H9 (cell line): ENCODE measurements at regions not wholly inside any gene's neighbourhood (a gene's known extent, or its start where the extent isn't known, plus 50 kb on each side); places are given as distances from the start of the nearest gene placed in this dataset.
"Not testable (repeated sequence)": the region's sequence is repeated elsewhere in the genome, so short reads cannot be mapped to it uniquely, and the experiment has no call there.

Experiments used
- DNase-seq: peaks from one replicate; pipeline ENCODE4 v3.0.0-alpha.2; 2017
- H2AFZ ChIP-seq: one replicate; pipeline ENCODE4 v1.6.1; 2013; ENCODE audit warnings: mild to moderate bottlenecking, low read length, control low read depth, moderate library complexity
- H2AK5ac ChIP-seq: 2 replicates; pipeline ENCODE4 v1.6.1; 2013; ENCODE audit warnings: low read length, control low read depth, mixed read lengths; ENCODE audit not compliant: insufficient read length
- H2BK120ac ChIP-seq: one replicate; pipeline ENCODE4 v1.6.1; 2013; ENCODE audit warnings: low read depth, mild to moderate bottlenecking, low read length, control low read depth, inconsistent platforms; ENCODE audit not compliant: poor library complexity, severe bottlenecking
- H2BK12ac ChIP-seq: 2 replicates; pipeline ENCODE4 v1.6.1; 2013; ENCODE audit warnings: low read length, control low read depth, mixed read lengths, low read depth; ENCODE audit not compliant: insufficient read length
- H2BK15ac ChIP-seq: 2 replicates; pipeline ENCODE4 v1.6.1; 2013; ENCODE audit warnings: low read depth, low read length, control low read depth
- H2BK20ac ChIP-seq: one replicate; pipeline ENCODE4 v1.6.1; 2013; ENCODE audit warnings: low read depth, mild to moderate bottlenecking, low read length, control low read depth, inconsistent platforms; ENCODE audit not compliant: poor library complexity, severe bottlenecking
- H2BK5ac ChIP-seq: 2 replicates; pipeline ENCODE4 v1.6.1; 2013; ENCODE audit warnings: low read length, control low read depth, mixed read lengths; ENCODE audit not compliant: insufficient read length
- H3K14ac ChIP-seq: 2 replicates; pipeline ENCODE4 v1.6.1; 2013; ENCODE audit warnings: low read length, control low read depth; ENCODE audit not compliant: insufficient read depth
- H3K18ac ChIP-seq: 2 replicates; pipeline ENCODE4 v1.6.1; 2013; ENCODE audit warnings: low read depth, mild to moderate bottlenecking, mixed read lengths, low read length, control low read depth; ENCODE audit not compliant: insufficient read length
- H3K23ac ChIP-seq: 2 replicates; pipeline ENCODE4 v1.6.1; 2013; ENCODE audit warnings: low read length, control low read depth, mixed read lengths, low read depth; ENCODE audit not compliant: insufficient read length
- H3K23me2 ChIP-seq: 2 replicates; pipeline ENCODE4 v1.6.1; 2013; ENCODE audit warnings: low read depth, mild to moderate bottlenecking, mixed read lengths, low read length, control low read depth; ENCODE audit not compliant: insufficient read length, poor library complexity, severe bottlenecking
- H3K27ac ChIP-seq: 2 replicates; pipeline ENCODE4 v1.5.1; 2013; ENCODE audit warnings: low read length, control low read depth, mixed read lengths, low read depth; ENCODE audit not compliant: insufficient read length
- H3K27me3 ChIP-seq: 2 replicates; pipeline ENCODE4 v1.6.1; 2013; ENCODE audit warnings: low read length, control low read depth, inconsistent platforms; ENCODE audit not compliant: insufficient read depth
- H3K4ac ChIP-seq: 2 replicates; pipeline ENCODE4 v1.6.1; 2013; ENCODE audit warnings: low read depth, mild to moderate bottlenecking, control low read depth, inconsistent platforms, low read length, moderate library complexity
- H3K4me1 ChIP-seq: 2 replicates; pipeline ENCODE4 v1.6.1; 2013; ENCODE audit warnings: low read length, control low read depth, inconsistent platforms; ENCODE audit not compliant: insufficient read depth
- H3K4me2 ChIP-seq: 2 replicates; pipeline ENCODE4 v1.6.1; 2013; ENCODE audit warnings: low read length, control low read depth, mixed read lengths; ENCODE audit not compliant: insufficient read length, insufficient read depth
- H3K56ac ChIP-seq: 2 replicates; pipeline ENCODE4 v1.6.1; 2013; ENCODE audit warnings: low read depth, mild to moderate bottlenecking, mixed read lengths, low read length, control low read depth; ENCODE audit not compliant: insufficient read length
- H3K79me1 ChIP-seq: 2 replicates; pipeline ENCODE4 v1.6.1; 2013; ENCODE audit warnings: low read depth, mild to moderate bottlenecking, moderate library complexity, low read length, control low read depth, inconsistent platforms; ENCODE audit not compliant: insufficient read depth, poor library complexity, severe bottlenecking
- H3K79me2 ChIP-seq: 2 replicates; pipeline ENCODE4 v1.6.1; 2013; ENCODE audit warnings: low read length, control low read depth, inconsistent platforms; ENCODE audit not compliant: insufficient read depth
- H3K9ac ChIP-seq: 2 replicates; pipeline ENCODE4 v1.6.1; 2013; ENCODE audit warnings: low read length, control low read depth, mixed read lengths; ENCODE audit not compliant: insufficient read length; ENCODE audit errors: extremely low read depth
- H3K9me3 ChIP-seq: one replicate; pipeline ENCODE4 v1.6.1; 2013; ENCODE audit warnings: low read depth, low read length, inconsistent platforms; ENCODE audit not compliant: control insufficient read depth
- H3T11ph ChIP-seq: one replicate; pipeline ENCODE4 v1.6.1; 2013; ENCODE audit warnings: mild to moderate bottlenecking, low read length, control low read depth, inconsistent platforms
- H4K20me1 ChIP-seq: one replicate; pipeline ENCODE4 v1.6.1; 2013; ENCODE audit not compliant: control insufficient read depth, insufficient read length, insufficient read depth
- H4K5ac ChIP-seq: 2 replicates; pipeline ENCODE4 v1.6.1; 2013; ENCODE audit warnings: low read depth, mild to moderate bottlenecking, mixed read lengths, low read length, control low read depth; ENCODE audit not compliant: insufficient read length
- H4K8ac ChIP-seq: replicated peaks from 2 replicates; pipeline ENCODE4 v1.6.1; 2013; ENCODE audit warnings: low read length, control low read depth, mixed read lengths, low read depth; ENCODE audit not compliant: insufficient read length
- H4K91ac ChIP-seq: 2 replicates; pipeline ENCODE4 v1.6.1; 2013; ENCODE audit warnings: low read depth, mild to moderate bottlenecking, moderate library complexity, mixed read lengths, low read length, control low read depth; ENCODE audit not compliant: insufficient read length
- H3K27ac Mint-ChIP-seq, 3 experiments: 2 replicates in 2 of 3; 3 replicates in 1 of 3; pipeline ENCODE4 v1.8.0; 2020 to 2021; ENCODE audit warnings: mixed read lengths in 3 of 3, mild to moderate bottlenecking in 1 of 3, moderate library complexity in 1 of 3
- H3K27me3 Mint-ChIP-seq: 2 replicates; pipeline ENCODE4 v1.8.0; 2021; ENCODE audit warnings: low read depth, mild to moderate bottlenecking, moderate library complexity, mixed read lengths
- H3K36me3 Mint-ChIP-seq, 3 experiments: 2 replicates in 2 of 3; 3 replicates in 1 of 3; pipeline ENCODE4 v1.8.0; 2020 to 2021; ENCODE audit warnings: low read depth in 3 of 3, mixed read lengths in 3 of 3; ENCODE audit not compliant: insufficient read depth in 1 of 3
- H3K4me1 Mint-ChIP-seq, 2 experiments: 2 replicates each; pipeline ENCODE4 v1.8.0; 2020; ENCODE audit warnings: mixed read lengths in 2 of 2
- H3K4me3 Mint-ChIP-seq, 2 experiments: 2 replicates in 1 of 2; 3 replicates in 1 of 2; pipeline ENCODE4 v1.8.0; 2020 to 2021; ENCODE audit warnings: mild to moderate bottlenecking in 2 of 2, mixed read lengths in 2 of 2, moderate library complexity in 1 of 2
- H3K9me3 Mint-ChIP-seq, 2 experiments: 2 replicates in 1 of 2; 3 replicates in 1 of 2; pipeline ENCODE4 v1.8.0; 2020; ENCODE audit warnings: mild to moderate bottlenecking in 2 of 2, mixed read lengths in 2 of 2, moderate library complexity in 1 of 2
- CTCF ChIP-seq: fragments of 200-600 bp; sonication (generic); conservative IDR thresholded peaks from 3 replicates; pipeline ENCODE4 v1.8.0; 2021; ENCODE audit warnings: antibody characterized with exemption, mild to moderate bottlenecking
- WGBS: extraction: QIAGEN DNeasy Blood & Tissue Kit; methylation state at CpG from one replicate; pipeline ENCODE4 v1.1.7; 2013; ENCODE audit warnings: missing lambda C conversion rate, low lambda C conversion rate, mixed read lengths; ENCODE audit not compliant: insufficient read length; ENCODE audit errors: extremely low coverage; 5-methylcytosine and 5-hydroxymethylcytosine counted together

GRCh38 chr5:164326219-164326618 lies 820.8 kb downstream of the MAT2B start:
- H3K9me3 Mint-ChIP-seq = peaks cover 18 to 22% of the 10 kb centered on the region in 2 experiments
- no peak overlapping the region for H4K8ac ChIP-seq
- H4K91ac ChIP-seq = no peak overlapping the region
- no peak for DNase-seq
- H4K5ac ChIP-seq = no peak overlapping the region
- no peak overlapping the region for H2BK120ac ChIP-seq
- no peak overlapping the region for H2BK15ac ChIP-seq
- H3K36me3 Mint-ChIP-seq = peaks cover 9 to 19% (median 9%) of the 10 kb centered on the region in 3 experiments
- H3K18ac ChIP-seq = no peak overlapping the region
- no peak overlapping the region for H3K56ac ChIP-seq
- H2BK5ac ChIP-seq = no peak overlapping the region
- no peaks in the 10 kb centered on the region for H3K79me2 ChIP-seq
- no peak overlapping the region for H3T11ph ChIP-seq
- no peak overlapping the region for H2BK12ac ChIP-seq
- no peak overlapping the region for H3K23ac ChIP-seq
- no peak overlapping the region for H2AK5ac ChIP-seq
- no peak overlapping the region for H3K27ac Mint-ChIP-seq
- no peaks in the 10 kb centered on the region for H3K27me3 Mint-ChIP-seq
- H3K9me3 ChIP-seq = no peaks in the 10 kb centered on the region
- H3K4ac ChIP-seq = no peak overlapping the region
- H3K27me3 ChIP-seq = no peaks in the 10 kb centered on the region
- no peaks in the 10 kb centered on the region for H3K4me1 ChIP-seq
- H2BK20ac ChIP-seq = no peak overlapping the region
- H3K79me1 ChIP-seq = no peaks in the 10 kb centered on the region
- H2AFZ ChIP-seq = no peak overlapping the region
- TF ChIP-seq CTCF = peak; percentile 53
- H3K4me1 Mint-ChIP-seq = no peaks in the 10 kb centered on the region
- H3K23me2 ChIP-seq = no peaks in the 10 kb centered on the region
- no peak overlapping the region for H3K14ac ChIP-seq
- H3K9ac ChIP-seq = no peak overlapping the region
- no peak overlapping the region for H3K4me3 Mint-ChIP-seq
- H3K4me2 ChIP-seq = no peak overlapping the region
- H3K27ac ChIP-seq = no peak overlapping the region
- H4K20me1 ChIP-seq = no peaks in the 10 kb centered on the region

- H3K9ac ChIP-seq, H2AFZ ChIP-seq, H3K4me1 ChIP-seq, H4K91ac ChIP-seq, H3K9me3 ChIP-seq, H3K14ac ChIP-seq, H4K20me1 ChIP-seq, H3T11ph ChIP-seq, H3K4ac ChIP-seq, H3K27ac ChIP-seq, H2BK120ac ChIP-seq, H3K4me3 Mint-ChIP-seq, H3K27ac Mint-ChIP-seq, H3K27me3 Mint-ChIP-seq, H3K79me2 ChIP-seq, H4K8ac ChIP-seq, H2AK5ac ChIP-seq, H3K27me3 ChIP-seq, H3K56ac ChIP-seq, H3K4me1 Mint-ChIP-seq, H3K79me1 ChIP-seq, H4K5ac ChIP-seq, H3K23me2 ChIP-seq, H3K4me2 ChIP-seq, H3K23ac ChIP-seq, H2BK5ac ChIP-seq, DNase-seq, H2BK15ac ChIP-seq, H2BK20ac ChIP-seq, H3K18ac ChIP-seq, H2BK12ac ChIP-seq: not testable (repeated sequence)
- peaks cover 18 to 22% of the 10 kb centered on the region in 2 experiments for H3K9me3 Mint-ChIP-seq
- no CpG with 5 or more reads among the region's 5 CpGs for WGBS
- H3K36me3 Mint-ChIP-seq = peaks cover 9 to 19% (median 9%) of the 10 kb centered on the region in 3 experiments
Measured at GRCh38 chr5:164327166-164327565, 821.7 kb downstream of the MAT2B start.
